Glutamatergic neuron (in vitro differentiated cells): ENCODE measurements at regions not wholly inside any gene's neighbourhood (a gene's known extent, or its start where the extent isn't known, plus 50 kb on each side); places are given as distances from the start of the nearest gene placed in this dataset.

ENCODE experiments used
- DNase-seq: peaks from one replicate; pipeline ENCODE4 v3.0.0; 2022
- H3K27ac Mint-ChIP-seq: one replicate; pipeline ENCODE4 v1.8.0; 2020; ENCODE audit warnings: mild to moderate bottlenecking, mixed read lengths, inconsistent platforms; ENCODE audit not compliant: unreplicated experiment
- H3K27me3 Mint-ChIP-seq: one replicate; pipeline ENCODE4 v1.8.0; 2020; ENCODE audit warnings: mild to moderate bottlenecking, moderate library complexity, mixed read lengths, inconsistent platforms; ENCODE audit not compliant: unreplicated experiment
- H3K36me3 Mint-ChIP-seq: one replicate; pipeline ENCODE4 v1.8.0; 2020; ENCODE audit warnings: mild to moderate bottlenecking, mixed read lengths, inconsistent platforms; ENCODE audit not compliant: unreplicated experiment
- H3K4me1 Mint-ChIP-seq: one replicate; pipeline ENCODE4 v1.8.0; 2020; ENCODE audit warnings: mild to moderate bottlenecking, low read depth, mixed read lengths, inconsistent platforms; ENCODE audit not compliant: unreplicated experiment
- H3K4me3 Mint-ChIP-seq: one replicate; pipeline ENCODE4 v1.8.0; 2020; ENCODE audit warnings: mild to moderate bottlenecking, mixed read lengths, inconsistent platforms; ENCODE audit not compliant: unreplicated experiment
- H3K9me3 Mint-ChIP-seq: one replicate; pipeline ENCODE4 v1.8.0; 2020; ENCODE audit warnings: mild to moderate bottlenecking, moderate library complexity, mixed read lengths, inconsistent platforms; ENCODE audit not compliant: unreplicated experiment
- CTCF ChIP-seq: fragments of 200-600 bp; sonication (generic); IDR thresholded peaks from one replicate; pipeline ENCODE4 v1.5.0; 2021; ENCODE audit not compliant: partially characterized antibody, unreplicated experiment

- H3K36me3 Mint-ChIP-seq, result no peaks in the 10 kb centered on the region
- H3K4me1 Mint-ChIP-seq, result no peaks in the 10 kb centered on the region
- H3K27ac Mint-ChIP-seq, result no peak overlapping the region
- TF ChIP-seq CTCF, result no peak
- no peaks in the 10 kb centered on the region for H3K9me3 Mint-ChIP-seq
- peaks cover 3% of the 10 kb centered on the region for H3K27me3 Mint-ChIP-seq
- DNase-seq, result no peak
- no peak overlapping the region for H3K4me3 Mint-ChIP-seq
These were observed 57.9 kb upstream of the CCNG1 start for GRCh38 chr5:163379298-163380155.

GRCh38 chr5:163381832-163382231 is 55.6 kb upstream of the CCNG1 start:
- TF ChIP-seq CTCF, result no peak
- no peaks in the 10 kb centered on the region for H3K36me3 Mint-ChIP-seq
- H3K4me3 Mint-ChIP-seq, result no peak overlapping the region
- H3K27ac Mint-ChIP-seq, result no peak overlapping the region
- no peaks in the 10 kb centered on the region for H3K4me1 Mint-ChIP-seq
- H3K9me3 Mint-ChIP-seq, result no peaks in the 10 kb centered on the region
- peaks cover 3% of the 10 kb centered on the region for H3K27me3 Mint-ChIP-seq
- no peak for DNase-seq

- no peaks in the 10 kb centered on the region for H3K4me1 Mint-ChIP-seq
- no peaks in the 10 kb centered on the region for H3K36me3 Mint-ChIP-seq
- H3K4me3 Mint-ChIP-seq, result no peak overlapping the region
- H3K27me3 Mint-ChIP-seq, result no peaks in the 10 kb centered on the region
- TF ChIP-seq CTCF, result no peak
- H3K27ac Mint-ChIP-seq, result no peak overlapping the region
- H3K9me3 Mint-ChIP-seq, result no peaks in the 10 kb centered on the region
- no peak for DNase-seq
These were observed 53.6 kb upstream of the CCNG1 start for GRCh38 chr5:163383754-163384153.

- DNase-seq, result no peak
- TF ChIP-seq CTCF, result no peak
- no peak overlapping the region for H3K4me3 Mint-ChIP-seq
These were observed 52.7 kb upstream of the CCNG1 start for GRCh38 chr5:163384669-163385068.

GRCh38 chr5:163385271-163385670 is 52.1 kb upstream of the CCNG1 start:
- no peak for TF ChIP-seq CTCF
- H3K9me3 Mint-ChIP-seq, result no peaks in the 10 kb centered on the region
- no peaks in the 10 kb centered on the region for H3K36me3 Mint-ChIP-seq
- H3K27me3 Mint-ChIP-seq, result no peaks in the 10 kb centered on the region
- H3K4me1 Mint-ChIP-seq, result no peaks in the 10 kb centered on the region
- H3K27ac Mint-ChIP-seq, result no peak overlapping the region
- H3K4me3 Mint-ChIP-seq, result no peak overlapping the region
- no peak for DNase-seq

More at GRCh38 chr5:163384669-163385068, 52.7 kb upstream of the CCNG1 start:
- no peaks in the 10 kb centered on the region for H3K36me3 Mint-ChIP-seq
- H3K27me3 Mint-ChIP-seq, result no peaks in the 10 kb centered on the region
- H3K27ac Mint-ChIP-seq, result no peak overlapping the region
- no peaks in the 10 kb centered on the region for H3K4me1 Mint-ChIP-seq
- no peaks in the 10 kb centered on the region for H3K9me3 Mint-ChIP-seq
